ENCODE measurements at regions not wholly inside any gene's neighbourhood (a gene's known extent, or its start where the extent isn't known, plus 50 kb on each side); places are given as distances from the start of the nearest gene placed in this dataset.

- no peaks in the 10 kb centered on the region for H3K4me1 ChIP-seq
- no peaks in the 10 kb centered on the region for H3K27me3 ChIP-seq
- H3K27ac ChIP-seq = no peak overlapping the region
- 74 to 79% methylated on average over 1 of the region's 1 CpG for WGBS, 2 donors
- no peak for DNase-seq (ENCODE audit: low spot score in 2 of 2)
- no peak for TF ChIP-seq POLR2A (IDR thresholded peaks at IDR 0.05)
- TF ChIP-seq EP300 (IDR thresholded peaks at IDR 0.05) = no peak
- TF ChIP-seq CTCF (IDR thresholded peaks at IDR 0.05) = no peak
- H3K36me3 ChIP-seq = no peaks in the 10 kb centered on the region
- no peaks in the 10 kb centered on the region for H3K9me3 ChIP-seq
- no peak overlapping the region for H3K4me3 ChIP-seq
Measured at GRCh38 chr3:34005886-34006285, 207.5 kb downstream of the PDCD6IP start.

GRCh38 chr3:34008191-34008590 is 209.8 kb downstream of the PDCD6IP start:
- H3K27me3 ChIP-seq = no peaks in the 10 kb centered on the region
- TF ChIP-seq EP300 (IDR thresholded peaks at IDR 0.05) (no peak), POLR2A (IDR thresholded peaks at IDR 0.05) (no peak), CTCF (IDR thresholded peaks at IDR 0.05) (no peak)
- 96% methylated on average over 1 of the region's 1 CpG for WGBS, 2 donors
- no peaks in the 10 kb centered on the region for H3K4me1 ChIP-seq
- H3K27ac ChIP-seq = no peak overlapping the region
- H3K4me3 ChIP-seq = no peak overlapping the region
- H3K9me3 ChIP-seq = no peaks in the 10 kb centered on the region
- no peak for DNase-seq (ENCODE audit: low spot score in 2 of 2)
- no peaks in the 10 kb centered on the region for H3K36me3 ChIP-seq

DNA sequence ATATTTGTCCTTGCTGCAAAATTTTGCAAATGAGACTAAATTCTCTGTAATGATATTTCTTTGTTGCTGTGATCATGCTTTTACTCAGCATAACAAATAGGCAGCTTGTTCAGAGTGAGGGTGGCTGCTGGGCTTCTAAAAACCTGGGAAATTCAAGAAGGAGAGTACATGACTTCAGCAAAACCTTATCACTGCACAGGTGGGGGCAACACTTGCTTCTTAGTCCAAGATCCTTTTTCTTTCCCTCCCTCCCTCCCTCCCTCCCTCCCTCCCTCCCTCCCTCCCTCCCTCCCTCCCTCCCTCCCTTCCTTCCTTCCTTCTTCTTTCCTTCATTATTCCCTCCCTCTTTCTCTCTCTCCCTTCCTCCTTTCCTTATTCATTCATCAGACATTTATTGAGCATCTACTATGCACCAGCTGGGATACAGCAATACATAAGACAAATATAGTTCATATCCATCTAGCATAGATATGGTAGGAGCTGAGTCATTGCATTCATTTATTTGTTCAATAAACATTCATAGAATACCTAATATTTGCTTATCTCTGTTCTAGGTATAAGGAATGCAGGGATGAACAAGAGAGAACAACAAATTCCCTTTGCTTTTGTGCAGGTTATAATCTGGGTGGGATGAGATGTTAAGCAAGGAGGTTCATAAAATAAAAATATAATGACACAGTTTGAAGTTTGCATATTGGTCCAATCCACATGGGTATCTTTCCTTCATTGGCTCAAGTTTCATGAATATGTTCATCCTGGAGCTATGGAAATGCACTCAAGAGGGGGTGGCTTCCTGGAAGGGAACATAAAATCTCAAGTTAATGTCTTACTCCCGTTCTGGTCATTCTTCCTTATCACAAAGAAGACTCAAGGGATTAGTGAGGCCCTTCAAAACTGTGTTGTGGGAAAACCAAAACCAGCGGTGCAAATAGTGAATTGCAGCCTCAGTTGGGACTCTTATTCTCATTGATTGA is 210.7 kb downstream of the PDCD6IP start:
- Histone ChIP-seq H3K4me3 (no peak overlapping the region), H3K9me3 (no peaks in the 10 kb centered on the region), H3K27me3 (no peaks in the 10 kb centered on the region), H3K36me3 (no peaks in the 10 kb centered on the region), H3K4me1 (no peaks in the 10 kb centered on the region), H3K27ac (no peak overlapping the region)
- no peak for TF ChIP-seq EP300 (IDR thresholded peaks at IDR 0.05)
- TF ChIP-seq CTCF (IDR thresholded peaks at IDR 0.05) = no peak
- no peak for TF ChIP-seq POLR2A (IDR thresholded peaks at IDR 0.05)
- DNase-seq (ENCODE audit: low spot score in 2 of 2) = no peak
- 42 to 48% methylated on average over 2 of the region's 2 CpGs for WGBS, 2 donors

DNA sequence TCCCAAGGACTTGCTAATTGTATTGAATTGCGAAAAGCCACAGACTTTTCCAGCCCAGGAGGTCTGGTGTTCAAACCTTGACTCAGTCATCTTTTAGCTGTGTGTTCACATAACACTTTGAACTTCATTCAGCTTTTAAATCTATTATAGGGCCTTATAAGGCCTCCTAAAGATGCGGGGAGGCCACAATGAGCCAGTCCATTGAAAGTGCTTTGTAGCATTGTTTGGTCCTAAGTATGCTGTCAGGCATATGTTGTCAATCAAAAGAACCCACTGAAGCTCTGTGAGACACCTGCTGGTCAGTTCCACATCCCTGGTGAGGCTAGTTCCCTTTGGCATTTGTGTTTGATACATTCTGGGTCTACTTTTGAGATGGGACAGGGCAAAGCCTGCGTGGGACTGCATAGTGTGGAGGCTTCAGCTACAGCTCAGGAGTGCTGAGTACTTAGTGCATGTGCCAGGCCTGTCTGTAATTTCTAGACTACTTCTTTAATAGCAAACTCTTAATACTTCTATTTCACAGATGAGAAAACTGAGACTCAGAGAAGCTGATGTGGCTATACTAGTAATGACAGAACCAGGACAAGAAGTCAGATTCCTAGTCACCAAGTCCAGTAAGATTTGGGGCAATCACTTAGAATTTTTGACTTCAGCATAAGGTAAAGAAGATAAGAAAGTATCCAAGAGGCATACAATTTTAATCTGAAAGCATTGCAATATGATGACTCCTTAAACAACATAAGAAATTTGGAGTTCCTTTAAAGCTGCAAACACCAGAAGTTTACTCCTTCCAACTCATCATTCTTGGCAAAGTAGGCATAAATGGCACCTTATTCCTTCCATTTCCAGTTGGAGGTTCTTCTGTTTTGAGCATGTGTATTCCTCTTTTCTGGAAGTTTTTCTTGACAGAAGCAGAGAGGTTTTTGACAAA is 213.0 kb downstream of the PDCD6IP start:
- Histone ChIP-seq H3K36me3 (no peaks in the 10 kb centered on the region), H3K27me3 (no peaks in the 10 kb centered on the region), H3K9me3 (no peaks in the 10 kb centered on the region), H3K4me3 (no peak overlapping the region), H3K4me1 (no peaks in the 10 kb centered on the region), H3K27ac (no peak overlapping the region)
- DNase-seq (ENCODE audit: low spot score in 2 of 2) = no peak
- 91% methylated on average over 3 of the region's 3 CpGs for WGBS, 2 donors
- TF ChIP-seq POLR2A (IDR thresholded peaks at IDR 0.05) (no peak), EP300 (IDR thresholded peaks at IDR 0.05) (no peak), CTCF (IDR thresholded peaks at IDR 0.05) (no peak)

All from tibial nerve (tissue), 4 donors.